ENCODE measurements at regions not wholly inside any gene's neighbourhood (a gene's known extent, or its start where the extent isn't known, plus 50 kb on each side); places are given as distances from the start of the nearest gene placed in this dataset.

- TF ChIP-seq ZC3H10 (CRISPR knock-in tag; IDR thresholded peaks at IDR 0.05) (no peak), CSDC2 (CRISPR knock-in tag; IDR thresholded peaks at IDR 0.05) (no peak), OSR1 (CRISPR knock-in tag; IDR thresholded peaks at IDR 0.05) (no peak), PPARA (CRISPR knock-in tag; IDR thresholded peaks at IDR 0.05; ENCODE audit: borderline replicate concordance) (no peak), ESRRG (CRISPR knock-in tag; IDR thresholded peaks at IDR 0.05) (no peak), POU6F1 (CRISPR knock-in tag; IDR thresholded peaks at IDR 0.05; ENCODE audit: borderline replicate concordance, low read depth) (no peak), SNAI2 (CRISPR knock-in tag; IDR thresholded peaks at IDR 0.05) (no peak), ZFP3 (CRISPR knock-in tag; IDR thresholded peaks at IDR 0.05) (no peak), ARNTL (CRISPR knock-in tag; IDR thresholded peaks at IDR 0.05; ENCODE audit: borderline replicate concordance, low read depth) (no peak), TSHZ2 (CRISPR knock-in tag; IDR thresholded peaks at IDR 0.05) (no peak), TOX (CRISPR knock-in tag; IDR thresholded peaks at IDR 0.05; ENCODE audit: borderline replicate concordance) (no peak), ZNF565 (CRISPR knock-in tag; conservative IDR thresholded peaks at IDR 0.05; ENCODE audit: low read depth) (no peak), GLIS3 (CRISPR knock-in tag; IDR thresholded peaks at IDR 0.05) (no peak), BACH2 (CRISPR knock-in tag; IDR thresholded peaks at IDR 0.05; ENCODE audit: borderline replicate concordance) (no peak), TCF4 (CRISPR knock-in tag; IDR thresholded peaks at IDR 0.05; ENCODE audit: borderline replicate concordance) (no peak), ZFP30 (CRISPR knock-in tag; IDR thresholded peaks at IDR 0.05) (no peak), ZNF70 (CRISPR knock-in tag; IDR thresholded peaks at IDR 0.05) (no peak)
- TF ChIP-seq, protein P1, sequence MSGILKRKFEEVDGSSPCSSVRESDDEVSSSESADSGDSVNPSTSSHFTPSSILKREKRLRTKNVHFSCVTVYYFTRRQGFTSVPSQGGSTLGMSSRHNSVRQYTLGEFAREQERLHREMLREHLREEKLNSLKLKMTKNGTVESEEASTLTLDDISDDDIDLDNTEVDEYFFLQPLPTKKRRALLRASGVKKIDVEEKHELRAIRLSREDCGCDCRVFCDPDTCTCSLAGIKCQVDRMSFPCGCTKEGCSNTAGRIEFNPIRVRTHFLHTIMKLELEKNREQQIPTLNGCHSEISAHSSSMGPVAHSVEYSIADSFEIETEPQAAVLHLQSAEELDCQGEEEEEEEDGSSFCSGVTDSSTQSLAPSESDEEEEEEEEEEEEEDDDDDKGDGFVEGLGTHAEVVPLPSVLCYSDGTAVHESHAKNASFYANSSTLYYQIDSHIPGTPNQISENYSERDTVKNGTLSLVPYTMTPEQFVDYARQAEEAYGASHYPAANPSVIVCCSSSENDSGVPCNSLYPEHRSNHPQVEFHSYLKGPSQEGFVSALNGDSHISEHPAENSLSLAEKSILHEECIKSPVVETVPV (CRISPR knock-in tag; IDR thresholded peaks at IDR 0.05) = no peak
- TF ChIP-seq, protein P2, sequence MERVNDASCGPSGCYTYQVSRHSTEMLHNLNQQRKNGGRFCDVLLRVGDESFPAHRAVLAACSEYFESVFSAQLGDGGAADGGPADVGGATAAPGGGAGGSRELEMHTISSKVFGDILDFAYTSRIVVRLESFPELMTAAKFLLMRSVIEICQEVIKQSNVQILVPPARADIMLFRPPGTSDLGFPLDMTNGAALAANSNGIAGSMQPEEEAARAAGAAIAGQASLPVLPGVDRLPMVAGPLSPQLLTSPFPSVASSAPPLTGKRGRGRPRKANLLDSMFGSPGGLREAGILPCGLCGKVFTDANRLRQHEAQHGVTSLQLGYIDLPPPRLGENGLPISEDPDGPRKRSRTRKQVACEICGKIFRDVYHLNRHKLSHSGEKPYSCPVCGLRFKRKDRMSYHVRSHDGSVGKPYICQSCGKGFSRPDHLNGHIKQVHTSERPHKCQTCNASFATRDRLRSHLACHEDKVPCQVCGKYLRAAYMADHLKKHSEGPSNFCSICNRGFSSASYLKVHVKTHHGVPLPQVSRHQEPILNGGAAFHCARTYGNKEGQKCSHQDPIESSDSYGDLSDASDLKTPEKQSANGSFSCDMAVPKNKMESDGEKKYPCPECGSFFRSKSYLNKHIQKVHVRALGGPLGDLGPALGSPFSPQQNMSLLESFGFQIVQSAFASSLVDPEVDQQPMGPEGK (CRISPR knock-in tag; IDR thresholded peaks at IDR 0.05; ENCODE audit: borderline replicate concordance) = no peak
- ATAC-seq = no peak
Observed at GRCh38 chr4:32423267-32423666, 1703.1 kb downstream of the PCDH7 start.

DNA sequence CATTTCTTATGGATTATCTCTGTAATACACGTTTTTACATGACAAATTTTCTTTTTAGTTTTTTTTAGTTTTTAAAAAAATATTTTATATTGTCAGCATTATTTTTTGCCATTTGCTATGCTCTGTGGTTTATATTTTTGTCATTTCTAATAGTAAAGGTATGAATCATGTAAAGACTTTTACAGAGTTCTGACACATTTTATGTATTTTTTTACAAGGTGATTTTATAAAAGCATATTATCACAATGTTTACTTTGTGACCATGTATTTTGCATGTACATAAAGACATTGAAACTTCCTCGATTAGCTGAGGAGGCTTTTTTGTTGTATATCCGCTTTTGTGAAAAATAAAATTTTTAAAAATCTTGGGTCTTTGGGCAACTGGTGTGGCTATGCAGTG lies 1705.1 kb downstream of the PCDH7 start:
- TF ChIP-seq ARNTL (CRISPR knock-in tag; IDR thresholded peaks at IDR 0.05; ENCODE audit: borderline replicate concordance, low read depth) = no peak
- no peak for TF ChIP-seq POU6F1 (CRISPR knock-in tag; IDR thresholded peaks at IDR 0.05; ENCODE audit: borderline replicate concordance, low read depth)
- no peak for ATAC-seq

DNA sequence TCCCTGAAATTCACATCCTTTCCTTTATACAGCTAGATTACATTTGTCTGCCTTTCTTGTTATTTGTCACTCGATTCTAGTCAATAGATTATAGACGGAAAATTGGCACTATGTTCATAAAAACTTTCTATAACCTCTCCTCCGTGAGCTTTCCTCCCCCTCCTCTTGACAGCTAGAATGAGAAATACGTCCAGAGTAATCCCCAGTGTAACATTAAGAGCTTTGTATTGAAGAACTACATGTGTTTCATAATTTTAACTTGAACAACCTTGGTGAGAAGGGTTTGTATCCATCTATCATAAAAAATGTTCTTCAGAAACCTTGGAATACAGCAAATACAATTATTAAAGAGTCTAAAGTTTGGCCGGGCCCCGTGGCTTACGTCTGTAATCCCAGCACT lies 1707.4 kb downstream of the PCDH7 start:
- TF ChIP-seq, protein P1 (CRISPR knock-in tag; IDR thresholded peaks at IDR 0.05) = no peak
- TF ChIP-seq ARNTL (CRISPR knock-in tag; IDR thresholded peaks at IDR 0.05; ENCODE audit: borderline replicate concordance, low read depth) = no peak
- TF ChIP-seq ESRRG (CRISPR knock-in tag; IDR thresholded peaks at IDR 0.05) = no peak
- no peak for TF ChIP-seq OSR1 (CRISPR knock-in tag; IDR thresholded peaks at IDR 0.05)
- TF ChIP-seq ZFP3 (CRISPR knock-in tag; IDR thresholded peaks at IDR 0.05) = no peak
- no peak for TF ChIP-seq GLIS3 (CRISPR knock-in tag; IDR thresholded peaks at IDR 0.05)
- ATAC-seq = no peak

Measured in SK-N-SH treated with all-trans-retinoic acid at 6 μM for 48 hours (cell line).